Activated T-cell treated with anti-CD3 and anti-CD28 coated beads for 1 hour (primary cell): ENCODE measurements at regions not wholly inside any gene's neighbourhood (a gene's known extent, or its start where the extent isn't known, plus 50 kb on each side); places are given as distances from the start of the nearest gene placed in this dataset.

ENCODE experiments used
- DNase-seq: peaks from one replicate; pipeline ENCODE4 v3.0.0-alpha.2; 2020; ENCODE audit warnings: low read depth

- no peak for DNase-seq
These were observed 104.6 kb downstream of the LACC1 start for GRCh38 chr13:43984292-43984691.

GRCh38 chr13:43985422-43986072 lies 105.8 kb downstream of the LACC1 start:
- DNase-seq: no peak

GRCh38 chr13:43986421-43986981 lies 106.8 kb downstream of the LACC1 start:
- DNase-seq: no peak

GRCh38 chr13:43988302-43988701 lies 108.6 kb downstream of the LACC1 start:
- no peak for DNase-seq

GRCh38 chr13:43990021-43990420 lies 110.3 kb downstream of the LACC1 start:
- DNase-seq: no peak

GRCh38 chr13:43990829-43991228 lies 111.1 kb downstream of the LACC1 start:
- no peak for DNase-seq

GRCh38 chr13:43991773-43992201 lies 112.1 kb downstream of the LACC1 start:
- no peak for DNase-seq

GRCh38 chr13:43992211-43992610 lies 112.5 kb downstream of the LACC1 start:
- no peak for DNase-seq

- no peak for DNase-seq
These were observed 115.5 kb downstream of the LACC1 start for GRCh38 chr13:43994999-43995859.

GRCh38 chr13:43996221-43996620 lies 116.5 kb downstream of the LACC1 start:
- DNase-seq: no peak

- no peak for DNase-seq
These were observed 123.8 kb downstream of the LACC1 start for GRCh38 chr13:44003481-44003880.

GRCh38 chr13:44004878-44005277 lies 125.2 kb downstream of the LACC1 start:
- DNase-seq: no peak

- DNase-seq: no peak
These were observed 127.7 kb downstream of the LACC1 start for GRCh38 chr13:44007451-44007850.

GRCh38 chr13:44011036-44011435 lies 131.3 kb downstream of the LACC1 start:
- DNase-seq: no peak

GRCh38 chr13:44012910-44013757 lies 133.4 kb downstream of the LACC1 start:
- DNase-seq: no peak

- DNase-seq: no peak
These were observed 134.1 kb downstream of the LACC1 start for GRCh38 chr13:44013758-44014291.

- no peak for DNase-seq
These were observed 134.8 kb downstream of the LACC1 start for GRCh38 chr13:44014501-44014900.

- no peak for DNase-seq
These were observed 135.4 kb downstream of the LACC1 start for GRCh38 chr13:44015118-44015517.

- no peak for DNase-seq
These were observed 136.1 kb downstream of the LACC1 start for GRCh38 chr13:44015811-44016210.

- DNase-seq: no peak
These were observed 138.1 kb downstream of the LACC1 start for GRCh38 chr13:44017756-44018309.

GRCh38 chr13:44019651-44020050 lies 139.9 kb downstream of the LACC1 start:
- DNase-seq: no peak

GRCh38 chr13:44021422-44021821 lies 141.7 kb downstream of the LACC1 start:
- DNase-seq: no peak
